GM13976 (cell line): ENCODE measurements at regions not wholly inside any gene's neighbourhood (a gene's known extent, or its start where the extent isn't known, plus 50 kb on each side); places are given as distances from the start of the nearest gene placed in this dataset.

Experiments
- DNase-seq: peaks from one replicate; pipeline ENCODE4 v3.0.0; 2012; ENCODE audit warnings: low spot score
- CTCF ChIP-seq: IDR thresholded peaks from 2 replicates; pipeline ENCODE4 v1.5.1; 2012; ENCODE audit warnings: borderline replicate concordance, mild to moderate bottlenecking; ENCODE audit not compliant: insufficient read depth; ENCODE audit errors: extremely low read depth, missing control alignments, control extremely low read depth
- in situ Hi-C: fragments of 300-500 bp; cut with MboI; formaldehyde crosslinking; loops from one replicate; pipeline ENCODE4 v1.12.0; 2022; ENCODE audit warnings: low sequenced_read_pairs, mixed read lengths, inconsistent platforms; ENCODE audit not compliant: unreplicated experiment

- in situ Hi-C loops = no loop called here
- TF ChIP-seq CTCF = no peak
- DNase-seq = no peak
Measured at GRCh38 chr5:14060218-14060617, 82.9 kb upstream of the TRIO start.

GRCh38 chr5:14059810-14060209 lies 83.3 kb upstream of the TRIO start:
- no peak for DNase-seq
- no peak for TF ChIP-seq CTCF
- in situ Hi-C loops = no loop called here

- in situ Hi-C loops = no loop called here
- DNase-seq = no peak
- no peak for TF ChIP-seq CTCF
Measured at GRCh38 chr5:14057289-14057688, 85.9 kb upstream of the TRIO start.

- no peak for DNase-seq
- in situ Hi-C loops = no loop called here
- TF ChIP-seq CTCF = no peak
Measured at GRCh38 chr5:14056039-14056438, 87.1 kb upstream of the TRIO start.

GRCh38 chr5:14054965-14055963 lies 87.9 kb upstream of the TRIO start:
- TF ChIP-seq CTCF = no peak
- DNase-seq = no peak

GRCh38 chr5:14054111-14054854 lies 88.9 kb upstream of the TRIO start:
- no peak for TF ChIP-seq CTCF
- DNase-seq = no peak
- in situ Hi-C loops = no loop called here

More at GRCh38 chr5:14054965-14055963, 87.9 kb upstream of the TRIO start:
- in situ Hi-C loops = no loop called here
